ENCODE measurements at regions not wholly inside any gene's neighbourhood (a gene's known extent, or its start where the extent isn't known, plus 50 kb on each side); places are given as distances from the start of the nearest gene placed in this dataset.

- no peak for TF ChIP-seq ZBTB33 (IDR thresholded peaks at IDR 0.05)
- TF ChIP-seq MAX (IDR thresholded peaks at IDR 0.05), result no peak
- no peak for TF ChIP-seq FOXA1 (IDR thresholded peaks at IDR 0.05)
- no peak for TF ChIP-seq RXRA (IDR thresholded peaks at IDR 0.05)
- no peak for TF ChIP-seq CTCF (IDR thresholded peaks at IDR 0.05; ENCODE audit: low read depth, low read length, missing input control)
- no peak for TF ChIP-seq REST (IDR thresholded peaks at IDR 0.05)
- TF ChIP-seq YY1 (IDR thresholded peaks at IDR 0.05), result no peak
- no peak for TF ChIP-seq JUND (IDR thresholded peaks at IDR 0.05)
- TF ChIP-seq RAD21 (IDR thresholded peaks at IDR 0.05), result no peak
- no peak for TF ChIP-seq GABPA (IDR thresholded peaks at IDR 0.05 in 1 of 2, conservative IDR thresholded peaks at IDR 0.05 in 1 of 2)
These were observed 875.4 kb upstream of the MAP3K7 start for GRCh38 chr6:91462241-91462640.

Measured in liver (tissue), 3 donors.